ENCODE measurements at regions not wholly inside any gene's neighbourhood (a gene's known extent, or its start where the extent isn't known, plus 50 kb on each side); places are given as distances from the start of the nearest gene placed in this dataset.

- Histone ChIP-seq H3K27me3 (ENCODE audit: insufficient read depth) (no peaks in the 10 kb centered on the region), H3F3A (replicated peaks; ENCODE audit: low read depth) (no peaks in the 10 kb centered on the region), H3K4me2 (no peak overlapping the region), H3K27ac (ENCODE audit: low read depth) (no peak overlapping the region), H3K4me1 (ENCODE audit: insufficient read depth) (no peaks in the 10 kb centered on the region), H3K36me3 (ENCODE audit: insufficient read depth) (no peaks in the 10 kb centered on the region), H3K9me2 (ENCODE audit: insufficient read depth) (no peaks in the 10 kb centered on the region), H2AFZ (no peak overlapping the region), H3K79me2 (replicated peaks; ENCODE audit: insufficient read depth) (no peaks in the 10 kb centered on the region), H3K4me3 (no peak overlapping the region), H4K20me1 (replicated peaks; ENCODE audit: insufficient read depth) (no peaks in the 10 kb centered on the region)
- ATAC-seq (peak; percentile 53; the same call in 2 of the 3 replicates), DNase-seq (ENCODE audit: low spot score) (peak; percentile 14)
- no peak for TF ChIP-seq ZNF331 (CRISPR knock-in tag; IDR thresholded peaks at IDR 0.05; ENCODE audit: low read depth)
- TF ChIP-seq ZNF462 (CRISPR knock-in tag; IDR thresholded peaks at IDR 0.05), result no peak
- no peak for TF ChIP-seq STAT1 (IDR thresholded peaks at IDR 0.05; ENCODE audit: unreplicated experiment)
- Mint-ChIP-seq H3K4me3 (no peak overlapping the region), H3K27ac (no peak overlapping the region), H3K36me3 (ENCODE audit: low read depth) (no peaks in the 10 kb centered on the region), H3K9me3 (no peaks in the 10 kb centered on the region), H3K4me1 (peaks cover 7% of the 10 kb centered on the region; the same call in 2 of the 3 replicates), H3K27me3 (ENCODE audit: insufficient read depth, low read depth, poor library complexity) (no peaks in the 10 kb centered on the region)
These were observed 385.3 kb upstream of the ATXN7L3B start for GRCh38 chr12:74152370-74152769.

- Histone ChIP-seq H3K4me3 (no peak overlapping the region), H3K9me2 (ENCODE audit: insufficient read depth) (no peaks in the 10 kb centered on the region), H3K79me2 (replicated peaks; ENCODE audit: insufficient read depth) (no peaks in the 10 kb centered on the region), H3K27ac (ENCODE audit: low read depth) (no peak overlapping the region), H4K20me1 (replicated peaks; ENCODE audit: insufficient read depth) (no peaks in the 10 kb centered on the region), H2AFZ (0 out of 2 replicates have a peak overlapping the region, but pooled peaks have one; percentile 53), H3K4me1 (ENCODE audit: insufficient read depth) (no peaks in the 10 kb centered on the region), H3K27me3 (ENCODE audit: insufficient read depth) (no peaks in the 10 kb centered on the region), H3K4me2 (no peak overlapping the region), H3K36me3 (ENCODE audit: insufficient read depth) (no peaks in the 10 kb centered on the region), H3F3A (replicated peaks; ENCODE audit: low read depth) (no peaks in the 10 kb centered on the region)
- Mint-ChIP-seq H3K4me1 (no peaks in the 10 kb centered on the region), H3K4me3 (no peak overlapping the region), H3K27me3 (ENCODE audit: insufficient read depth, low read depth, poor library complexity) (no peaks in the 10 kb centered on the region), H3K27ac (no peak overlapping the region), H3K9me3 (0 out of 3 replicates have a peak, but pooled peaks cover 3% of the 10 kb centered on the region), H3K36me3 (ENCODE audit: low read depth) (no peaks in the 10 kb centered on the region)
- DNase-seq (ENCODE audit: low spot score) (no peak), ATAC-seq (no peak)
- TF ChIP-seq POLR2AphosphoS5 (IDR thresholded peaks at IDR 0.05; ENCODE audit: low read depth) (no peak), NANOG (IDR thresholded peaks at IDR 0.05; ENCODE audit: borderline replicate concordance) (no peak), ZNF114 (CRISPR knock-in tag; IDR thresholded peaks at IDR 0.05) (no peak), EZH2 (IDR thresholded peaks at IDR 0.05; ENCODE audit: low read depth, unreplicated experiment) (no peak), CREB1 (CRISPR knock-in tag; IDR thresholded peaks at IDR 0.05; ENCODE audit: low read depth) (no peak), JUNB (IDR thresholded peaks at IDR 0.05; ENCODE audit: unreplicated experiment) (no peak), ZNF331 (CRISPR knock-in tag; IDR thresholded peaks at IDR 0.05; ENCODE audit: low read depth) (no peak), STAT1 (IDR thresholded peaks at IDR 0.05; ENCODE audit: unreplicated experiment) (no peak)
- TF ChIP-seq, protein P1, sequence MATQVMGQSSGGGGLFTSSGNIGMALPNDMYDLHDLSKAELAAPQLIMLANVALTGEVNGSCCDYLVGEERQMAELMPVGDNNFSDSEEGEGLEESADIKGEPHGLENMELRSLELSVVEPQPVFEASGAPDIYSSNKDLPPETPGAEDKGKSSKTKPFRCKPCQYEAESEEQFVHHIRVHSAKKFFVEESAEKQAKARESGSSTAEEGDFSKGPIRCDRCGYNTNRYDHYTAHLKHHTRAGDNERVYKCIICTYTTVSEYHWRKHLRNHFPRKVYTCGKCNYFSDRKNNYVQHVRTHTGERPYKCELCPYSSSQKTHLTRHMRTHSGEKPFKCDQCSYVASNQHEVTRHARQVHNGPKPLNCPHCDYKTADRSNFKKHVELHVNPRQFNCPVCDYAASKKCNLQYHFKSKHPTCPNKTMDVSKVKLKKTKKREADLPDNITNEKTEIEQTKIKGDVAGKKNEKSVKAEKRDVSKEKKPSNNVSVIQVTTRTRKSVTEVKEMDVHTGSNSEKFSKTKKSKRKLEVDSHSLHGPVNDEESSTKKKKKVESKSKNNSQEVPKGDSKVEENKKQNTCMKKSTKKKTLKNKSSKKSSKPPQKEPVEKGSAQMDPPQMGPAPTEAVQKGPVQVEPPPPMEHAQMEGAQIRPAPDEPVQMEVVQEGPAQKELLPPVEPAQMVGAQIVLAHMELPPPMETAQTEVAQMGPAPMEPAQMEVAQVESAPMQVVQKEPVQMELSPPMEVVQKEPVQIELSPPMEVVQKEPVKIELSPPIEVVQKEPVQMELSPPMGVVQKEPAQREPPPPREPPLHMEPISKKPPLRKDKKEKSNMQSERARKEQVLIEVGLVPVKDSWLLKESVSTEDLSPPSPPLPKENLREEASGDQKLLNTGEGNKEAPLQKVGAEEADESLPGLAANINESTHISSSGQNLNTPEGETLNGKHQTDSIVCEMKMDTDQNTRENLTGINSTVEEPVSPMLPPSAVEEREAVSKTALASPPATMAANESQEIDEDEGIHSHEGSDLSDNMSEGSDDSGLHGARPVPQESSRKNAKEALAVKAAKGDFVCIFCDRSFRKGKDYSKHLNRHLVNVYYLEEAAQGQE (IDR thresholded peaks at IDR 0.05; ENCODE audit: unreplicated experiment), result no peak
- TF ChIP-seq, protein P2, sequence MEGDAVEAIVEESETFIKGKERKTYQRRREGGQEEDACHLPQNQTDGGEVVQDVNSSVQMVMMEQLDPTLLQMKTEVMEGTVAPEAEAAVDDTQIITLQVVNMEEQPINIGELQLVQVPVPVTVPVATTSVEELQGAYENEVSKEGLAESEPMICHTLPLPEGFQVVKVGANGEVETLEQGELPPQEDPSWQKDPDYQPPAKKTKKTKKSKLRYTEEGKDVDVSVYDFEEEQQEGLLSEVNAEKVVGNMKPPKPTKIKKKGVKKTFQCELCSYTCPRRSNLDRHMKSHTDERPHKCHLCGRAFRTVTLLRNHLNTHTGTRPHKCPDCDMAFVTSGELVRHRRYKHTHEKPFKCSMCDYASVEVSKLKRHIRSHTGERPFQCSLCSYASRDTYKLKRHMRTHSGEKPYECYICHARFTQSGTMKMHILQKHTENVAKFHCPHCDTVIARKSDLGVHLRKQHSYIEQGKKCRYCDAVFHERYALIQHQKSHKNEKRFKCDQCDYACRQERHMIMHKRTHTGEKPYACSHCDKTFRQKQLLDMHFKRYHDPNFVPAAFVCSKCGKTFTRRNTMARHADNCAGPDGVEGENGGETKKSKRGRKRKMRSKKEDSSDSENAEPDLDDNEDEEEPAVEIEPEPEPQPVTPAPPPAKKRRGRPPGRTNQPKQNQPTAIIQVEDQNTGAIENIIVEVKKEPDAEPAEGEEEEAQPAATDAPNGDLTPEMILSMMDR (conservative IDR thresholded peaks at IDR 0.05; ENCODE audit: low read depth in 2 of 2), result no peak
These were observed 371.5 kb upstream of the ATXN7L3B start for GRCh38 chr12:74166096-74166495.

All from GM23338 (cell line).